ENCODE measurements at regions not wholly inside any gene's neighbourhood (a gene's known extent, or its start where the extent isn't known, plus 50 kb on each side); places are given as distances from the start of the nearest gene placed in this dataset.
"Not testable (repeated sequence)": the region's sequence is repeated elsewhere in the genome, so short reads cannot be mapped to it uniquely, and the experiment has no call there.

DNA sequence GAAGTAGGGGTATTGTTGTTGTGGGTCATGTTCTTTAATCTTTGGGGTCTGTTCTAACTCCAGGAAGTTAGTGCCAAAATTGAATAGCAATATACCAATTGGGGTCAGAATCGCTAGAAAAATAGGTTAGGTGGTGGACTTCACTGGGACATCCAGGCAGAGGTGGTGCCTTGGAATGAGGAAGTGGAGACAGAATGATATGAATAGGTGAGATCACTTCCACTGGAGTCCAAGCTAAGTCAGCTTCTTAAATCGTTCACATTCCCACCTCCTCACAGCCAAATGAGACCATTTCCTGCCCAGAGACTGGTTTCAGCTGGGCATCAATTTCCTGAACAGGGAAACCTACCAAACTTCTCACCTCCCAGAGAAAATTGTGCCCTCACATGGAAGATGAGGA is 137.8 kb upstream of the RAB4A start:
- no peak for DNase-seq (ENCODE audit: low spot score)

DNA sequence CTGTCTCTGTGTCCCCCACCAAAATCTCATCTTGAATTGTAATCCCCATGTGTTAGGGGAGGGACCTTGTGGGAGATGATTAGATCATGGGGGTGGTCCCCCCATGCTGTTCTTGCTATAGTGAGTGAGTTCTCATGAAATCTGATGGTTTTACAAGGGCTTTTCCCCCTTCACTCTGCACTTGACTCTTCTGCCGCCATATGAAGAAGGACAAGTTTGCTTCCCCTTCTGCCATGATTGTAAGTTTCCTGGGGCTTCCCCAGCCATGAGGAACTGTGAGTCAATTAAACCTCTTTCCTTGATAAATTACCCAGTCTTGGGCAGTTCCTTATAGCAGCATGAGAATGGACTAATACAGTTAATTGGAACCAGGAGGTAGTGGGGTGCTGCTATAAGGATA is 137.1 kb upstream of the RAB4A start:
- no peak for DNase-seq (ENCODE audit: low spot score)

DNA sequence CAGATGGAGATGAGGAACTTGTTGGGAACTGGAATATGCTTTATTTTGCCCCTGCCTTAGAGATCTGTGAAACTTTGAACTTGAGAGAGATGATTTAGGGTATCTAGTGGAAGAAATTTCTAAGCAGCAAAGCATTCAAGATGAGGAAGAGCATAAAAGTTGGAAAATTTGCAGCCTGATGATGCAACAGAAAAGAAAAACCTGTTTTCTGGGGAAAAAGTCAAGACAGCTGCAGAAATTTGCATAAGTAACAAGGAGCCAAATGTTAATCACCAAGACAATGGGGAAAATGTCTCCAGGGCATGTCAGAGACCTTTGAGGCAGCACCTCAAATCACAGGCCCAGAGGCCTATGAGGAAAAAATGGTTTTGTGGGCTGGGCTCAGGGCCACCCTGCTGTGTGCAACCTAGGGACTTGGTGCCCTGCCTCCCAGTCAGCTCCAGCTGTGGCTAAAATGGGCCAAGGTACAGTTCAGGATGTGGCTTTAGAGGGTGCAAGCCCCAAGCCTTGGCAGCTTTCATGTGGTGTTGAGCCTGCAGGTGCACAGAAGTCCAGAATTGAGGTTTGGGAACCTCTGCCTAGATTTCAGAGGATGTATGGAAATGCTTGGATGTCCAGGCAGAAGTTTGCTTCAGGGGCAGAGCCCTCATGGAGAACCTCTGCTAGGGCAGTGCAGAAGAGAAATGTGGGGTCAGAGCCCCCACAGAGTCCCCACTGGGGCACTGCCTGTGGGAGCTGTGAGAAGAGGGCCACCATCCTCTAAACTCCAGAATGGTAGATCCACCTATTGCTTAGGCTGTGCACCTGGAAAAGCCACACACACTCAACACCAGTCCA is 136.3 kb upstream of the RAB4A start:
- DNase-seq (ENCODE audit: low spot score): not testable (repeated sequence)

DNA sequence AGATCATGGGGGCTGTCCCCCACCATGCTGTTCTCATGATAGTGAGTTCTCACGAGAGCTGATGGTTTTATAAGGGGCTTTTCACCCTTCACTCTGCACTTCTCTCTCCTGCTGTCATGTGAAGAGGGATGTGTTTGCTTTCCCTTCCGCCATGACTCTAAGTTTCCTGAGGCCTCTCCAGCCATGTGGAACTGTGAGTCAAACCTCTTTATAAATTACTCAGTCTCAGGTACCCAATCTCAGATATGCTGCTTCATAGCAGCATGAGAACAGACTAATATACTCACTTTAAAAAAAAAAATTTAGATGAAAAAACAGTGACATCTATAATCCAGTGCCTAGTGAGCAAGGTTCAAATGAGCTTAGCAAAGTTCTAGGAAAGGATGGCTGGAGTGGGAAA is 135.1 kb upstream of the RAB4A start:
- no peak for DNase-seq (ENCODE audit: low spot score)

DNA sequence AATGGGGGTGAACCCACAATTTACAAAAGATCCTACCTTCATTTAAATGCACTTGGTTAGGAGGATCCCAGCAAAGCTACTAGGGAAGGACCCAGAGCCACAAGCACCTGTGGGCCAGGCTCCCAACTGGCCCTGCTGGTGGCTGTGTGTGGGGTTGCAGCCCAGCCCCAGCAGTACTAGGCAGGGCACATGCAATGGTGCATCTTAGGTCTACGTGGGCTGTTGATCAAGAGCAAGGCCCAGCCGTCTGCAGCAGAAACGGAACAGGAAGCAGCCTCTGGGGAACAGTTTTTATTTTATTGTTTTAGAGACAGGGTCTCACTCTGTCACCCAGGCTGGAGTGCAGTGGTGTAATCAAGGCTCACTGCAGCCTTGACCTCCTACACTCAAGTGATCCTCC is 134.1 kb upstream of the RAB4A start:
- no peak for DNase-seq (ENCODE audit: low spot score)

DNA sequence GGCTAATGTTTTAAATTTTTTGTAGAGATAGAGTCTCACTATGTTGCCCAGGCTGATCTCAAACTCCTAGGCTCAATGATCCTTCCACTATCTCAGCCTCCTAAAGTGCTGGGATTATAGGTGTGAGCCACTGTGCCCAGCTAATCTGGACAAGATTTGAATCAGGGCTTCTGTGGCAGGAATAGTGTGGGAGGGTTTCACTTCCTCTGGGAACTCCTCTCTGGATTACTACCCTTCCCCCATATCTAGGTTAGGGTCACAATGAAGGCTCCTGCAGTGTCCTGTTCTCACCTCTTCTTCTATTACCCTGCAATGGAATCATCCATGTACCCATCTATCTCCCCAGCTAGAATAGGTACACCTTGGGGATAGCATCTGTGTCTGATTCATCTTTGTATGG is 133.6 kb upstream of the RAB4A start:
- no peak for DNase-seq (ENCODE audit: low spot score)

DNA sequence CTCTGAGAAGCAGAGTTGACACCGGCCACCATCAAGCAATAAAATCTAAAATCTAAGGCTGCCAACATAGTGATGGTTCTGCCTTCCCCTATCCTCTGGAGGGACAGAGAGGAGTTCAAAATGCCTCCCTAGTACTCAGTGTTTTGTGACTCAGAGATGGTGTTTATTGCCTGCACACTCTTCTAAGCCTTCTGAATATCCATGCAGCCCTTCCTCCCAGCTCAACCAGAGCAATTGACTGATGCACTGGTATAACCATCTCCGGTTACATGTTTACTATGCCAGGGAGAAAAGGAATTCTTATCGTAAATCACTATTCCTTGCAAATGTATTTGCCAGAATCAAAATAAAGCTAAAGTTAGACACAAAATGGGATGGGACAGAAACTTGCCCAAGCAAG is 132.9 kb upstream of the RAB4A start:
- no peak for DNase-seq (ENCODE audit: low spot score)

DNA sequence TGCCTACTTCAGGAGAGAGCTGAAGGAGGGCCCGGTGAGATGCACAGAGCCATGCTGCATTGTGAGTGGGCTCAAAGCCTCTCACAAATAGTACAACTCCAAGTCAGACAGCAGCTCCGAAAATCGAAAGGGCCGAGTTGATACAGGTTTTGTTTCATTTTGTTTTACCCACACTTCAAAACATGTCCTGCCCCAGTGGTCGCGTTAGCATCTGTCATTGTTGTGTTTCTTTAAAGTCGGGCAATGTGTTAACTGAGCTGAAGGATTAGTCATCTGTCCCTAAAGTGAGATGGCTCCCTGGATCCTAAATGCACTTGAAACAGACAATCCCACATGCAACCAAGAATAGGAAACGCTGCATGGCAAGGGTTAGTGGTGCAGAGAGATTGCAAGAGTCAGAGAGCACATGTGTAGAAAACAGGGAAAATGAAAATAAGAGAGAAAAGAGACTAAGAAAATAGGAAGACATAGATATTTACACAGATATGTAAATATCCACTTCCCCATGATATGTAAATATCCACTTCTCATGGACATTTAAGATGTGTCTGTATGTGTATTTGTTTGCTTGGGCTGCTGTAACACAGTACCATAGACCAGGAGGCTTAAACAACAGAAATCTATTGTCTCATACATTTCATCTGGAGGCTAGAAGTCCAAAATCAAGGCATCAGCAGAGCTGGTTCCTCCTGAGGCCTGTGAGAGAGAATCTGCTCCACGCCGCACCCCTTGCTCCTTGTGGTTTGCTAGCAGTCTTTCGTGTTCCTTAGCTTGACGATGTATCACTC is 131.4 kb upstream of the RAB4A start:
- DNase-seq (ENCODE audit: low spot score): no peak

DNA sequence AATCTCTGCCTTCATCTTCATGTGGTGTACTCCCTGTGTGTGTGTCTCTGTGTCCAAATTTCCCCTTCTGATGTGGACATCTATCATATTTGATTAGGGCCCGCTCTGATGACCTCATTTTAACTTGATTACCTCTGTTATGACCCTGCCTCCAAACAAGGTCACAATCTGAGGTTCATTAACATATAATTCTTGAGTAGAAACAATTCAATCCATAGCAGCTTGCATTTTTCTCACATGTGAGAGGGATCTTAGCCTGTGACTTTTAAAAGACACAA is 130.9 kb upstream of the RAB4A start:
- DNase-seq (ENCODE audit: low spot score): no peak

DNA sequence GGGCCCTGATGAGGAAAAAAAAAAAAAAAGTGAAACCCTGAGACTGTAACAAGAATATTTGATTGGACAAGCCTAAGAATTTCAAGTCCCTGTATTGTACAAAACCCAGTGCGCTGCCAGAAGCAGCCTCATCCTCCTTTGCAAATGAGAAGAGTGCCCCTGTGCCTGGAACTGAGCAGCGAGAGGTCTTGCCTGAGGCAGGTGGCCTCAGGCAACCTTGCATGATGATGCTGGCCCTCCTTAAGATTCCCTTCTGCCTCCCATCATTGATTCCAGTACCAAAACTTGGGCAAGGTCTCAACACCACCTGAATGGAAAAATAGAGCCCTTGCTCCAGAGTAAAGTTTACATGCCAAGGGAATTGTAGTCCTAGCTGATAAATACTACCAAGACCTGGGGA is 129.6 kb upstream of the RAB4A start:
- DNase-seq (ENCODE audit: low spot score): no peak

DNA sequence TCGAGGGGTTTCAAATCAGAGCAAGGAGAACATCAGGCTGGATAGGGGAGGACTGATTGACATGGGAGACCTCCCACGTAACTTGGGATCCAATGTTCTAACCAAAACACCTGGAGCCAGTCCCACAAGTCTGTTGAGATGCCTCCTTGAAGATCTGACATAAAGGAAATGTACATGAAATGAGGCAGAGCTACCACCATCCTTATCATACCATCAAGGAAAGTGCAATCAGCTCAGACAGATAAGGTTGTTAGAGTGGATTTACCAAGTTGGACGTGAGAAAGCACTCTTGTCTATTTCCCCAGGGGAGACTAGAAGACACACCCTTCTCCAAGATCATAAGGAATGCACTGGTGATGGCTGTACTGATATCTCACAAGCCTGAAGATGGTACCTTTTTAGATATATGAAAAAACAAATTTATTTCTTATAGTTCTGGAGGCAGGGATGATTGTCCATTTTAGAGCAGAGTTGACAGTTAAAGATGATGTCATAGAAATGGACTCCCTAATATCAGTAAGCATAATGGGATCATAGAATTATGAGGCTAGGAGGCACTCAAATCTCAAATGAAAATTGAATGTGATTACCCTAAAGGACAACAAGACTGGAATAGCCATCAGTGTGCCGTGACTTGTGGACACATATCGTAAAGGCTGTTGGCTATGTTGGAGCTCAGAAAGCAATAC is 129.1 kb upstream of the RAB4A start:
- no peak for DNase-seq (ENCODE audit: low spot score)

DNA sequence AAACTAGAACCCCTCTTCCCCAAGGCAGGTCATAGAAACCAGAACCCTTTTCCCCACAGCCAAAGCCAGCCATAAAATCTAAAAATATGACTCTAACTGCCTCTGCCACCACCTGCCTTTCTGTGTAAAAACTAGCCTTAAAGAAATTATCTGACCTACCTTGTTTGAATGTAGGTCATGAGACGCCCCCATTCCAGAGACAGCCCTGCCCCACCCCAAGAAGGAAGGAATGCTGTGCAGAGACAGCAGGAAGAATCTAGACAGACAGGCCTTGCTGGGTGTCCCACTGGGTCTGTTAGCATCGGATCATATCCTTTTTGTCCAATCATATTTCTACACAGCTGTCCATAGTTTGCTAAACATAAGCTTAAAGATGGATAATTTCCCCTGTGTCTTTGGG is 128.4 kb upstream of the RAB4A start:
- DNase-seq (ENCODE audit: low spot score): no peak

DNA sequence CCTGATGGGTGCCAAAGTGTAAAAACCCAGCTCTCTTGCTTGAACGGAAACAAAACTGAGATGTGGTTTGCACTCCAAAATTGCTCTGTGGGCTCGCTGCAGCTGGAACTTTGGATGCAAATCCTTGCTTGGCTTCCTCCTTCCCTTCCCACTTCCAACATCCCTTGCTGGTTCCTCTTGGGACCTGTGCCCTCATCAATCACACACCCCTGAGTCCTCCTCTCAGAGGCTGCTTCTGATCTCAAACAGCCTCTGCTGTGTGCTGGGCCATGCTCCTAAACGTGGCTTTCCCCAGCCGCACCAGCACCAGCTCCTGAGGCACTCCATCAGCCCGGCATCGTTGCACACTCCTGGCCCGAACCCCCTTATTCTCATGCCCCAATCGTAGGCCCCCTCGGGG is 124.3 kb upstream of the RAB4A start:
- DNase-seq (ENCODE audit: low spot score): no peak

DNA sequence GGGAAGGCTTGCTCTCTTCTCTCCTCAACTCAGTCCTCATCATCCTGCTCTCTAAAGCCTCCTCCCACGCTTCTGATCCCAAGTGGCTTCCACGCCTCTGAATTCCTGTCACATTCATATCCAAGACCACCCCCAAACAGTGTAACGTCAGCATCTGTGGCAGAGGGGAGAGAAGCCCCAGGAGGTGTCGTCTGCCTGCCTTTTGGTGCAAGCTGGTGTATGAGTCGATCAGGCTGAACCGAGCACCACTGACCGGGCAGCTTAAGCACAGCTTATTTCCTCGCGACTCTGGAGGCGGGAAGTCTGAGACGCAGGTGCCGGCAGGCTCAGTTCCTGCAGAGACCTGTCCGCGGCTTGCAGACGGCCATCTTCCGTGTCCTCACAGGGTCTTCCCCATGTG is 123.8 kb upstream of the RAB4A start:
- DNase-seq (ENCODE audit: low spot score): no peak

DNA sequence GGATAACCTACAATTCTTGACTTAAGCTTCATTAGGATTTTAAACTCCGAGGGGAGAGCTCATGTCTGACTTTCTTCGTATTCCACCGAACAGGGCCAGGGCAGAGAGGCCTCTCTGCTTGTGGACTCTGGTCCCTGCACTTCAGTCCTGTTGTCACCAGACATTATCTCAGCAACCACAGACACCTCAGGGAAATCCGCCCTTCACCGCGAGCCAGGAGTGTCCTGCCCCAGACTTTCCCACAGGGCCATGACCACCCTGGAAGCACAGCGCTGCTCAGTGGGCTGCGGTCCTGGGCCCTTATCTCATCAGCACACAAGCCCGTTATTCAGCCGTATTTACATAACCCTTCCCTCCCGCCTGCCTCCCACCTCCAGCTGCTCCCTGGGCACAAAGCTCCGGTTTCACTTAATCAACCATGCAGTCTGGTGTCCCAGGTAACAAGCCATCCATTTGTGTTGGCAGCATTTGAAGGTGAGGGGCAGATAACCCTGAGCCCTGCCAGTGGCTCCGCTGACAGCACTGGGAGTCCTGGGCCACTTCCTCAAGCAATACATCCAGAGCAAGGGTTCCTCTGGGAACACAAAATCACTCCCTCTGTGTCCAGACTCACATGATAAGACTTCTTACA is 122.8 kb upstream of the RAB4A start:
- DNase-seq (ENCODE audit: low spot score): peak; percentile 62

DNA sequence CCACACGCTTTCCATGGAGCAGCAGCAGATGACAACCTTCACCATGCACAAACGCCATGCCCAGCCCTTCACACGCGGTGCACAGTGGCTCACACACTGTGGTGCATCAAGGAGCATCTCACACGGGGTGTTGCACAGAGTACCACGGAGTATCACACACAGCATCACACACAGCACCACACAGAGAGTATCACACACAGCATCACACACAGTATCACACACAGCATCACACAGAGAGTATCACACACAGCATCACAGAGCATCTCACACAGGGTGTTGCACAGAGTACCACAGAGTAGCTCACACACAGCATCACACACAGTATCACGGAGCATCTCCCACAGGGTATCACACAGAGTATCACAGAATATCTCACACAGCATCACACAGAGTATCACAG is 122.2 kb upstream of the RAB4A start:
- no peak for DNase-seq (ENCODE audit: low spot score)

DNA sequence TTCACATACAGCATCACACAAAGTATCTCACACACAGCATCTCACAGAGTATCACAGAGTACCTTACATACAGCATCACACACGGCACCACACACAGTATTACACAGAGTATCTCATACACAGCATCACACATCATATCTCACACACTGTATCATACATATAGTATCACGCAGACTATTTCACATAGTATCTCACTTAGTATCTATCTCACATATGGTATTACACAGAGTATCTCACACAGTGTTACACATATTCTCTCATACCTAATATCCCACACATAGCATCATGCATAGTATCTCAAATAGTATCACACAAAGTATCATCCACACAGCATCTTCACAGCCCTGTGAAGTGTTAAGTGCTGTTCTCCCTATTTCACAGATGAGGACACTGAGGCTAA is 121.5 kb upstream of the RAB4A start:
- DNase-seq (ENCODE audit: low spot score): no peak

DNA sequence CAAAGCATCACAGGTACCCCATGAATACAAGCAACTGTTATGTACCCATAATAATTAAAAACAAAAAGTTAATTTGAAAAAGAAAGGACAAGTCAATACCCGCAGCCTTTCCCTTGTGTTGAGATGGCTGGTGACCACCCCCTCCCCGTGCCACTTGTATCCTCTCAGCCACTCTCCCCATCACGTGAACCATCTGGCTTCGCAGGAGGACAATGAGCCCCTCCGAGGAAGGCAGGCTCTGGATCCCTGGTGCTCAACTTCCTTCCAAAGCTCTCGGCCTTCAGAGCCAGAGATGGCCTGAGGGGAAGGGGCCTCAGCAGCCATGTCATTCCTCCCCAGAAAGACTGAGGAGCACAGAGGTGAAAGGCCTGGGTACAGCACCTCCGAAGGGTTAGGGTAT is 120.4 kb upstream of the RAB4A start:
- DNase-seq (ENCODE audit: low spot score): no peak

DNA sequence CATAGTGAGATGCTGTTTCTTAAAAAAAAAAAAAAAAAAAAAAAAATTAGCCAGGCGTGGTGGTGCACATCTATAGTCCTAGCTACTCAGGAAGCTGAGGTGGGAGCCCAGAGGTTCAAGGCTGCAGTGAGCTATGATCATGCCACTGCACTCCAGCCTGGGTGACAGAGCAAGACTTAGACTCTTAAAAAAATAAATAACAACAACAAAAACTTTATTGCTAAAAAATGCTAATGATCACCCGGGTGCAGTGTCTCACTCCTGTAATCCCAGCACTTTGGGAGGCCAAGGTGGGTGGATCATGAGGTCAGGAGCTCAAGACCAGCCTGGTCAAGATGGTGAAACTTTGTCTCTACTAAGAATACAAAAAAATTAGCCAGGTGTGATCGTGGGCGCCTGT is 119.5 kb upstream of the RAB4A start:
- DNase-seq (ENCODE audit: low spot score): not testable (repeated sequence)

DNA sequence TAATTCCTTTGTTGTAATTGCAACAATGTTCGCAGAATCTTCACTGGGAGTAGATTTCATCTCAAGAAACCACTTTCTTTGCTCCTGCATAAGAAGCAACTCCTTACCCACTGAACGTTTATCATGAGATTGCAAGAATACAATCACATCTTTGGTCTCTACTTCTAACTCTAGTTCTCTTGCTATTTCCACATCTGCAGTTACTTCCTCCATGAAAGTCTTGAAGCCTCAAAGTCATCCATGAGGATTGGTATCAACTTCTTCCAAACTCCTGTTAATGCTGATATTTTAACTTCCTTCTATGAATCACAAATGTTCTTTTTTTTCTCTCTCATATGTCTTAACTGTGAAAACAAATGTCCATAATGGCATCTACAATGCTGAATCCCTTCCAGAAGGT is 118.6 kb upstream of the RAB4A start:
- DNase-seq (ENCODE audit: low spot score): no peak

DNA sequence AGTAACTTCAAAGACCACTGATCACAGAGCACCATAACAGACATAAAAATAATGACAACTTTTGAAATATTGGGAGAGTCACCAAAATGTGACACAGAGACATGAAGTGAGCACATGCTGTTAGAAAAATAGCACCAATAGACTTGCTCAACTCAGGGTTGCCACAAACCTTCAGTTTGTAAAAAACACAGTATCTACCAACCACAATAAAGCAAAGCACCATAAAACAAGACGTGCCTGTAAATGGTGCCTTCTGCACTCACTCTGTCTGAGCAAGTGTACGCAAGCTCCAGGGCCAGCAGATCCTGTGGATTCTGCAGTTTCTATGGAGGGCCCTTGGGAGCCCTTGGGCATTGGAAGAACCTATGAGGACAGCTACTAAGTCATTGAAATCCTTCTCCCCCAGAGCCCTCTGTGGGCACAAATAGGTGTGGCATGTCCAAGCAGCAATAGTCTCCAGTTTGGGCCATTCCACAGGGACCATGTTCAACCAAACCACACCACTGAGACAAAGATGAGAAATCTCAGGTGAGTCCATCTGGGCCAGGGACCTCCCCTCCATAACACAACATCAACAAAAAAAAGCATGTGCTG is 116.9 kb upstream of the RAB4A start:
- no peak for DNase-seq (ENCODE audit: low spot score)

DNA sequence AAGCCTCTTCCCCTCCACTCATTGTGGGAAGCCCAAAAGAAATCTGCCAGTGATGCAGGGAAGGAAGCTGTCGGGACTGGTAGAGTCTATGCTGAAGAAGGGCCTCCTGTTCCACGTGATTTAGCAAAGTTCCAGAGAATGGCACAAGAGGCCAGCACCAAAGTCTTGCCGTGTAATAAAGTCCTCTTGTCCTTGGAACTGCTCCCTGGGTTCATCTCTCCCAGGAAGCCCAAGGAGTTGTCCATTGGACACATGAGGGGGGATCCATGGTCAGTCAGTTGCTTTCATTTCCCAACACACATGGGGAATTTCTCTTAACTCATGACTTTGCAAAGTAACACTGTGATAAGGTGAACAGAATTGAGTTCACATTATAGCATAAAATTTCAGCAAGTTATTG is 116.1 kb upstream of the RAB4A start:
- DNase-seq (ENCODE audit: low spot score): no peak

Data from iPS-NIHi11 (cell line).